ENCODE measurements at regions not wholly inside any gene's neighbourhood (a gene's known extent, or its start where the extent isn't known, plus 50 kb on each side); places are given as distances from the start of the nearest gene placed in this dataset.

GRCh38 chr10:90313576-90314325 lies 544.1 kb downstream of the HTR7 start:
- Histone ChIP-seq H3K4me1 (ENCODE audit: control insufficient read depth in 2 of 3, insufficient read depth in 2 of 3, low read depth in 1 of 3, low read length in 3 of 3) (no peaks in the 10 kb centered on the region), H3K9ac (ENCODE audit: low read length in 3 of 3) (no peak overlapping the region), H3K4me3 (ENCODE audit: low read length in 3 of 3) (no peak overlapping the region), H3K27ac (ENCODE audit: low read depth in 2 of 2, low read length in 2 of 2) (no peak overlapping the region), H3K36me3 (ENCODE audit: control insufficient read depth in 2 of 3, insufficient read depth in 3 of 3, low read length in 3 of 3) (no peaks in the 10 kb centered on the region), H3K27me3 (ENCODE audit: control insufficient read depth, insufficient read depth, low read length) (no peaks in the 10 kb centered on the region), H3K9me3 (ENCODE audit: control insufficient read depth in 2 of 3, insufficient read depth in 1 of 3, low read length in 3 of 3) (no peaks in the 10 kb centered on the region)
- FAIRE-seq (no peak), DNase-seq (no peak)
- intact Hi-C loops (cut with DNase I), result no loop called here
- TF ChIP-seq CTCF (IDR thresholded peaks at IDR 0.05; ENCODE audit: borderline replicate concordance, extremely low read depth, insufficient read depth), result no peak

GRCh38 chr10:90314718-90315117 lies 543.1 kb downstream of the HTR7 start:
- H3K4me3 ChIP-seq (ENCODE audit: low read length in 3 of 3), result no peak overlapping the region
- H3K4me1 ChIP-seq (ENCODE audit: control insufficient read depth in 2 of 3, insufficient read depth in 2 of 3, low read depth in 1 of 3, low read length in 3 of 3), result no peaks in the 10 kb centered on the region
- FAIRE-seq, result no peak
- no peaks in the 10 kb centered on the region for H3K36me3 ChIP-seq (ENCODE audit: control insufficient read depth in 2 of 3, insufficient read depth in 3 of 3, low read length in 3 of 3)
- intact Hi-C loops (cut with DNase I), result no loop called here
- no peak for TF ChIP-seq CTCF (IDR thresholded peaks at IDR 0.05; ENCODE audit: borderline replicate concordance, extremely low read depth, insufficient read depth)
- H3K9me3 ChIP-seq (ENCODE audit: control insufficient read depth in 2 of 3, insufficient read depth in 1 of 3, low read length in 3 of 3), result no peaks in the 10 kb centered on the region
- no peaks in the 10 kb centered on the region for H3K27me3 ChIP-seq (ENCODE audit: control insufficient read depth, insufficient read depth, low read length)
- H3K9ac ChIP-seq (ENCODE audit: low read length in 3 of 3), result no peak overlapping the region
- H3K27ac ChIP-seq (ENCODE audit: low read depth in 2 of 2, low read length in 2 of 2), result no peak overlapping the region
- DNase-seq, result no peak

- Histone ChIP-seq H3K4me3 (ENCODE audit: low read length in 3 of 3) (no peak overlapping the region), H3K9ac (ENCODE audit: low read length in 3 of 3) (no peak overlapping the region), H3K9me3 (ENCODE audit: control insufficient read depth in 2 of 3, insufficient read depth in 1 of 3, low read length in 3 of 3) (no peaks in the 10 kb centered on the region), H3K36me3 (ENCODE audit: control insufficient read depth in 2 of 3, insufficient read depth in 3 of 3, low read length in 3 of 3) (no peaks in the 10 kb centered on the region), H3K27ac (ENCODE audit: low read depth in 2 of 2, low read length in 2 of 2) (no peak overlapping the region), H3K27me3 (ENCODE audit: control insufficient read depth, insufficient read depth, low read length) (no peaks in the 10 kb centered on the region), H3K4me1 (ENCODE audit: control insufficient read depth in 2 of 3, insufficient read depth in 2 of 3, low read depth in 1 of 3, low read length in 3 of 3) (no peaks in the 10 kb centered on the region)
- DNase-seq, result no peak
- FAIRE-seq, result no peak
- no peak for TF ChIP-seq CTCF (IDR thresholded peaks at IDR 0.05; ENCODE audit: borderline replicate concordance, extremely low read depth, insufficient read depth)
- intact Hi-C loops (cut with DNase I), result no loop called here
Observed at GRCh38 chr10:90317172-90317571, 540.7 kb downstream of the HTR7 start.

GRCh38 chr10:90318659-90319058 lies 539.2 kb downstream of the HTR7 start:
- no peak overlapping the region for H3K27ac ChIP-seq (ENCODE audit: low read depth in 2 of 2, low read length in 2 of 2)
- TF ChIP-seq CTCF (IDR thresholded peaks at IDR 0.05; ENCODE audit: borderline replicate concordance, extremely low read depth, insufficient read depth), result no peak
- no peak overlapping the region for H3K9ac ChIP-seq (ENCODE audit: low read length in 3 of 3)
- no peaks in the 10 kb centered on the region for H3K9me3 ChIP-seq (ENCODE audit: control insufficient read depth in 2 of 3, insufficient read depth in 1 of 3, low read length in 3 of 3)
- H3K4me3 ChIP-seq (ENCODE audit: low read length in 3 of 3), result no peak overlapping the region
- DNase-seq (no peak), FAIRE-seq (no peak)
- intact Hi-C loops (cut with DNase I), result no loop called here
- H3K27me3 ChIP-seq (ENCODE audit: control insufficient read depth, insufficient read depth, low read length), result no peaks in the 10 kb centered on the region
- H3K4me1 ChIP-seq (ENCODE audit: control insufficient read depth in 2 of 3, insufficient read depth in 2 of 3, low read depth in 1 of 3, low read length in 3 of 3), result no peaks in the 10 kb centered on the region
- no peaks in the 10 kb centered on the region for H3K36me3 ChIP-seq (ENCODE audit: control insufficient read depth in 2 of 3, insufficient read depth in 3 of 3, low read length in 3 of 3)

Data from kidney (tissue), 13 donors.